HK-2 (cell line): ENCODE measurements at regions not wholly inside any gene's neighbourhood (a gene's known extent, or its start where the extent isn't known, plus 50 kb on each side); places are given as distances from the start of the nearest gene placed in this dataset.

ENCODE experiments used
- DNase-seq: peaks from one replicate; pipeline ENCODE4 v3.0.0-alpha.2; 2018; ENCODE audit not compliant: unreplicated experiment

GRCh38 chr9:91040371-91041215 is 239.0 kb downstream of the SYK start:
- DNase-seq: no peak

GRCh38 chr9:91042024-91042423 is 240.4 kb downstream of the SYK start:
- DNase-seq: no peak

- no peak for DNase-seq
Measured at GRCh38 chr9:91042541-91042940, 240.9 kb downstream of the SYK start.

- no peak for DNase-seq
Measured at GRCh38 chr9:91043056-91043810, 241.6 kb downstream of the SYK start.

GRCh38 chr9:91043811-91044175 is 242.2 kb downstream of the SYK start:
- no peak for DNase-seq

GRCh38 chr9:91044354-91044753 is 242.7 kb downstream of the SYK start:
- DNase-seq: no peak

GRCh38 chr9:91045041-91045440 is 243.4 kb downstream of the SYK start:
- no peak for DNase-seq

GRCh38 chr9:91047529-91047928 is 245.9 kb downstream of the SYK start:
- no peak for DNase-seq

GRCh38 chr9:91047993-91048607 is 246.5 kb downstream of the SYK start:
- peak; percentile 26 for DNase-seq

GRCh38 chr9:91048749-91049148 is 247.1 kb downstream of the SYK start:
- DNase-seq: no peak

- DNase-seq: no peak
Measured at GRCh38 chr9:91053824-91054223, 252.2 kb downstream of the SYK start.

GRCh38 chr9:91055845-91056244 is 254.2 kb downstream of the SYK start:
- no peak for DNase-seq

GRCh38 chr9:91056486-91056885 is 254.9 kb downstream of the SYK start:
- DNase-seq: no peak

GRCh38 chr9:91056917-91057316 is 255.3 kb downstream of the SYK start:
- no peak for DNase-seq

- no peak for DNase-seq
Measured at GRCh38 chr9:91059713-91060112, 258.1 kb downstream of the SYK start.

- no peak for DNase-seq
Measured at GRCh38 chr9:91060520-91061343, 259.1 kb downstream of the SYK start.

- DNase-seq: no peak
Measured at GRCh38 chr9:91061506-91061905, 259.9 kb downstream of the SYK start.

- no peak for DNase-seq
Measured at GRCh38 chr9:91062281-91062680, 260.7 kb downstream of the SYK start.

- no peak for DNase-seq
Measured at GRCh38 chr9:91063471-91063870, 261.9 kb downstream of the SYK start.

- DNase-seq: no peak
Measured at GRCh38 chr9:91065231-91066041, 263.8 kb downstream of the SYK start.

- no peak for DNase-seq
Measured at GRCh38 chr9:91066042-91066415, 264.4 kb downstream of the SYK start.
